GM23248 (cell line): ENCODE measurements at regions not wholly inside any gene's neighbourhood (a gene's known extent, or its start where the extent isn't known, plus 50 kb on each side); places are given as distances from the start of the nearest gene placed in this dataset.

ENCODE experiments used
- DNase-seq: peaks from one replicate; pipeline ENCODE4 v3.0.0-alpha.2; 2015
- H2AFZ ChIP-seq: fragments of 200-600 bp; sonication (generic); 2 replicates; pipeline ENCODE4 v1.6.1; 2016; ENCODE audit warnings: antibody characterized with exemption
- H3F3A ChIP-seq: fragments of 200-600 bp; sonication (generic); 2 replicates; pipeline ENCODE4 v1.6.1; 2016; ENCODE audit warnings: mild to moderate bottlenecking, antibody characterized with exemption, mixed run types; ENCODE audit not compliant: insufficient read depth
- H3K27ac ChIP-seq: fragments of 200-600 bp; sonication (generic); 2 replicates; pipeline ENCODE4 v1.5.1; 2016; ENCODE audit warnings: mild to moderate bottlenecking
- H3K27me3 ChIP-seq: fragments of 200-600 bp; sonication (generic); replicated peaks from 2 replicates; pipeline ENCODE4 v1.6.1; 2016; ENCODE audit warnings: mild to moderate bottlenecking; ENCODE audit not compliant: insufficient read depth
- H3K36me3 ChIP-seq: fragments of 200-600 bp; sonication (generic); 2 replicates; pipeline ENCODE4 v1.6.1; 2016; ENCODE audit warnings: low read depth, mild to moderate bottlenecking
- H3K4me1 ChIP-seq: fragments of 200-600 bp; sonication (generic); 2 replicates; pipeline ENCODE4 v1.6.1; 2016; ENCODE audit warnings: mild to moderate bottlenecking; ENCODE audit not compliant: insufficient read depth
- H3K4me2 ChIP-seq: fragments of 200-600 bp; sonication (generic); one replicate; pipeline ENCODE4 v1.6.1; 2016; ENCODE audit warnings: mild to moderate bottlenecking; ENCODE audit not compliant: unreplicated experiment
- H3K4me3 ChIP-seq: fragments of 200-600 bp; sonication (generic); 2 replicates; pipeline ENCODE4 v1.5.1; 2016; ENCODE audit warnings: mild to moderate bottlenecking
- H3K79me2 ChIP-seq: fragments of 200-600 bp; sonication (generic); 2 replicates; pipeline ENCODE4 v1.6.1; 2016; ENCODE audit warnings: mild to moderate bottlenecking; ENCODE audit not compliant: insufficient read depth
- H3K9ac ChIP-seq: fragments of 200-600 bp; sonication (generic); 2 replicates; pipeline ENCODE4 v1.6.1; 2016; ENCODE audit warnings: mild to moderate bottlenecking
- H3K9me2 ChIP-seq: fragments of 200-600 bp; sonication (generic); 2 replicates; pipeline ENCODE4 v1.6.1; 2016; ENCODE audit warnings: mixed run types, mild to moderate bottlenecking, moderate library complexity; ENCODE audit not compliant: insufficient read depth
- H3K9me3 ChIP-seq: fragments of 200-600 bp; sonication (generic); one replicate; pipeline ENCODE4 v1.6.1; 2017; ENCODE audit warnings: low read depth
- H4K20me1 ChIP-seq: fragments of 200-600 bp; sonication (generic); 2 replicates; pipeline ENCODE4 v1.6.0; 2016; ENCODE audit not compliant: insufficient read depth
- EZH2 ChIP-seq: fragments of 200-600 bp; sonication (generic); IDR thresholded peaks from 2 replicates; pipeline ENCODE4 v1.6.1; 2018; ENCODE audit warnings: antibody characterized with exemption, mild to moderate bottlenecking; ENCODE audit not compliant: insufficient read depth, poor library complexity, severe bottlenecking
- EZH2phosphoT487 ChIP-seq: fragments of 200-600 bp; sonication (generic); IDR thresholded peaks from 2 replicates; pipeline ENCODE4 v1.6.1; 2018; ENCODE audit warnings: antibody characterized with exemption, moderate library complexity, mild to moderate bottlenecking, low read depth; ENCODE audit not compliant: insufficient read depth
- WGBS, 2 experiments: methylation state at CpG; one replicate each; pipeline ENCODE4 v1.1.6; 2015 to 2017; ENCODE audit warnings: low lambda C conversion rate in 2 of 2, low coverage in 1 of 2; ENCODE audit errors: missing lambda C conversion rate in 2 of 2; 5-methylcytosine and 5-hydroxymethylcytosine counted together
- in situ Hi-C: fragments of 300-500 bp; cut with MboI; formaldehyde crosslinking; loops from 2 replicates; pipeline ENCODE4 v1.15.0; 2020

DNA sequence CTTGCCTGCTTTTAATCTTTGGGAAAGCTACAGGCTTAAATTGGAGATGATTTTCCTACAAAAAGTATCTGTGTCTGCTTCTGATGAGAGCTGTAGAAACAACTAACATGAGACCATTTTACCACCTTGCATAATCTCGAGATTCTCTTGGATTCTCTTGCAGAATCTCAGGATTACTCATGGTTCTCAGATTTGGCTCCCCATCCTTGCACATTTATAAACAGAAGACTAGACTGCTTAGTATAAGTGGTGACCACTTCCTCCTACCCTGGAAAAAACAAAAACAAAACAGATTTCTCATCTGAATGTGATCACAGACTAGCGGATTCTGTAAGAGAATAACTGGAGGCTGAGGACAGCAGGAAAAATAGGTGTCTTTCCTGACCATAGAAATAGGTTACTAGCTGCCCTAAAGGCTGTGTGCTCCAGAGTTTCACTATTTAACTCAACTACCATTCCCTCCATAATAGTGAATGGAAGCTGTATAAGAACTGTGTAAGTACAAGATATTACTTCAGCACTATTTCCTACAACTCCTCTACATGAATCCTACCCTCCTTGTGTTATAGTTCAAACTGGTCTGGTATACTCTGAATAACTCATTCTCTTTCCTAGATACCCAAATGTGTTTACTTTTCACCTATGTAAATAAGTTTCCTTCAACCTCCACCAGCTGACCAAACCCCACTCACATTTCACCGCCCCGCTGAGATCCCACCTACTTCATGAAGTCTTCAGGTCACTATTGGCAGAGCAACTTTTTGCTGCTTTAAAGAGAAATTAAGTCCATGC, 122.2 kb upstream of the C2CD4B start:
- Histone ChIP-seq H3K4me2 (no peak overlapping the region), H3F3A (no peaks in the 10 kb centered on the region), H3K27me3 (peaks cover 40% of the 10 kb centered on the region), H3K9ac (no peak overlapping the region), H3K27ac (no peak overlapping the region), H2AFZ (no peak overlapping the region), H3K9me3 (no peaks in the 10 kb centered on the region), H3K4me1 (no peaks in the 10 kb centered on the region), H3K79me2 (no peaks in the 10 kb centered on the region), H3K9me2 (no peaks in the 10 kb centered on the region), H3K36me3 (no peaks in the 10 kb centered on the region), H3K4me3 (no peak overlapping the region), H4K20me1 (no peaks in the 10 kb centered on the region)
- TF ChIP-seq EZH2phosphoT487 (no peak), EZH2 (no peak)
- in situ Hi-C loops = no loop called here
- 67 to 75% methylated on average over 4 of the region's 4 CpGs for WGBS, 2 experiments
- DNase-seq = peak; percentile 39

DNA sequence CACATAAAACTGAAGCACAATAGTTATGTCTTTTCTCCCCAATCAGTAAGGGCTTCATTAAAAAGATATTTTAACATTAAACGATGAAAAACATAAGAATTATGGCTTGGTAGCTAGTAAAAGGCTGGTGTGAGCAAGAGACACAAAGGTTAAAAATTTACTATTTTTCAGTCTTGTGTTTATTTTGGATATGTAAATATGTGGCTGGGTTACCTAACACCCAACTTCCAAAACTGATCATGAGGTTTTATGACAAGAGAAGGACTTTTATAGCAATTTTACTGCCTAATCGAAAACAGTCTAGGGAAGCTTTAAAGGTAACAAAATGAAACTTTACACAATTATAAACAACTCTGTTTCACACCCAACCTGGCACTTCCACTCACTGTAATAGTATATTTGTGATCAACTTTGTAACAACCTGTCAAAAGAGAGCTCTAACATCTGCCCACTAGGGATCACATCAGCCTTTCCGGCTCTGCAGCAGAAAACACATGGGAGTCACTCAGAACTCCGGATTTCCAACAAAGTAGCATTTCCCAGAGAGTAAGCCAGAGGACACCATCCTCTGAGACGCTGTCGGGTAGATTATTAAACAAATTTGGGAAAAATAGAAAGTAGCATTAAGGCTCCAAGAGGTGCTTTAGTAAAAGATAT, 123.4 kb upstream of the C2CD4B start:
- 51 to 56% methylated on average over 6 of the region's 6 CpGs for whole genome bisulfite sequencing, 2 experiments
- DNase-seq = no peak

DNA sequence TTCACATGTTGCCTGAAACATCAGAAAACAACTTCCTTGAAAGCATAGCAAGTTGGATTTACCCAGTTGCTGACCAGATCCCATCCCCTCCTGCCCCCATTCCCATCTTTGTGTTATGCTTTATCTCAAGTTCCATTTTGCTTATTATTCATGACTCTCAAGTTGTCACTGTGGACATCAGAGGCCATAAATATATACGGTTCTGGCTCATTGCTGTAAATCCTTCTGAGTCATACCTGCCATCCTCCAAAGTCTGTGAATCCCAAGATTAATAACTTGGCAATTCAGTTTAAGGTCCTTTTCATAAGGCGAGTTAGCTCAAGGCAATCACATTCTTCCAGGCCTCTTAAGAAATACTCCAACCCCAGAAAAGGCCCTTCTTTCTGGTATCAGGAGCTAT, 126.2 kb upstream of the C2CD4B start:
- DNase-seq = no peak
- H3K36me3 ChIP-seq = no peaks in the 10 kb centered on the region
- no peak overlapping the region for H3K4me2 ChIP-seq
- H4K20me1 ChIP-seq = no peaks in the 10 kb centered on the region
- 59 to 62% methylated on average over 2 of the region's 2 CpGs for WGBS, 2 experiments
- TF ChIP-seq EZH2 = no peak
- TF ChIP-seq EZH2phosphoT487 = no peak
- no peak overlapping the region for H3K9ac ChIP-seq
- H3F3A ChIP-seq = no peaks in the 10 kb centered on the region
- no peaks in the 10 kb centered on the region for H3K79me2 ChIP-seq
- H3K9me3 ChIP-seq = no peaks in the 10 kb centered on the region
- no peaks in the 10 kb centered on the region for H3K9me2 ChIP-seq
- H3K4me1 ChIP-seq = no peaks in the 10 kb centered on the region
- H3K27ac ChIP-seq = no peak overlapping the region
- peaks cover 20% of the 10 kb centered on the region; the same call in 1 of the 2 replicates for H3K27me3 ChIP-seq
- H2AFZ ChIP-seq = no peak overlapping the region
- in situ Hi-C loops = no loop called here
- no peak overlapping the region for H3K4me3 ChIP-seq

More for the DNA sequence above, 123.4 kb upstream of the C2CD4B start:
- H3K79me2 ChIP-seq = no peaks in the 10 kb centered on the region
- H3K9me3 ChIP-seq = no peaks in the 10 kb centered on the region
- no peak overlapping the region for H3K4me2 ChIP-seq
- no peak overlapping the region for H3K27ac ChIP-seq
- no peaks in the 10 kb centered on the region for H3K36me3 ChIP-seq
- no peak for TF ChIP-seq EZH2phosphoT487
- no peak for TF ChIP-seq EZH2
- H3K4me1 ChIP-seq = no peaks in the 10 kb centered on the region
- no peaks in the 10 kb centered on the region for H3F3A ChIP-seq
- no peak overlapping the region for H2AFZ ChIP-seq
- H3K4me3 ChIP-seq = no peak overlapping the region
- H4K20me1 ChIP-seq = no peaks in the 10 kb centered on the region
- H3K27me3 ChIP-seq = peaks cover 39% of the 10 kb centered on the region
- in situ Hi-C loops = no loop called here
- H3K9me2 ChIP-seq = no peaks in the 10 kb centered on the region
- H3K9ac ChIP-seq = no peak overlapping the region

DNA sequence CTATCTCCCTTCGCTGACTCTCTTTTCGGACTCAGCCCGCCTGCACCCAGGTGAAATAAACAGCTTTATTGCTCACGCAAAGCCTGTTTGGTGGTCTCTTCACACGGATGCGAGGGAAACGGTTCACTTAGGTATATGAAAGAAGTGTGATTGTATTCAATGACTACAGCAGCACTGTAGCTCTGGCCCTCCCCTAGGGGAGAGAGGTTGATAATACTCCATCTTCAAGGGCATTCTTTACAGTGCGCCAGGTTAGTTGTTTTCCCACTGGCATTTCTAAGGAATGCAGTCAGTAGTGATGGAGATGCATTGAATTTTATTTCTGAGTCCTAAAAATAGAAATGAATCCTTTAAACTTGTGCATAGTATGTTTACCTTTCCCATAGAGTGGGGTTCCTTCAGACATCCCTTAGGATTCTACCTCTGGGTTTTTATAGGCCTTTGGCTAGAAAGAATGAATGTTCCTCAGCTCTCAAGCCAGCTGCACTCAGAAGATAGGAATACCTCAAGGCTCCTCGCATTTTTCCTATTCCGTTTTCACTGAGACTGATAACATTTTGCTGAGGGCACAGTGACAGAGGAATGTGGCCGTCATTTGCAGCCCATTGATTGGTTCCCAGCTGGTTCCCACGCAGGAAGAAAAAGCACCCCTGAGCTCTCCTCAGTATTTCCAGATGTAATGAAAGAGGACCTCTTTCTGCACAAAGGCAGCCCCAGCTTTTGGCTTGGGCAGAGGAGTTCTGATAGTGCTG, 131.8 kb upstream of the C2CD4B start:
- H3K27ac ChIP-seq = no peak overlapping the region
- in situ Hi-C loops = no loop called here
- H2AFZ ChIP-seq = no peak overlapping the region
- no peaks in the 10 kb centered on the region for H3K36me3 ChIP-seq
- H4K20me1 ChIP-seq = no peaks in the 10 kb centered on the region
- H3K4me2 ChIP-seq = no peak overlapping the region
- WGBS, 2 experiments = 72% methylated on average over 12 of the region's 12 CpGs
- no peaks in the 10 kb centered on the region for H3K9me3 ChIP-seq
- H3K9me2 ChIP-seq = no peaks in the 10 kb centered on the region
- H3K9ac ChIP-seq = no peak overlapping the region
- no peak overlapping the region for H3K4me3 ChIP-seq
- no peak for DNase-seq
- no peaks in the 10 kb centered on the region for H3F3A ChIP-seq
- no peaks in the 10 kb centered on the region for H3K4me1 ChIP-seq
- TF ChIP-seq EZH2 (no peak), EZH2phosphoT487 (no peak)
- H3K79me2 ChIP-seq = no peaks in the 10 kb centered on the region
- peaks cover 8% of the 10 kb centered on the region; the same call in 1 of the 2 replicates for H3K27me3 ChIP-seq
